ENCODE measurements at regions not wholly inside any gene's neighbourhood (a gene's known extent, or its start where the extent isn't known, plus 50 kb on each side); places are given as distances from the start of the nearest gene placed in this dataset.

GRCh38 chr3:135806317-135806716, 159.2 kb upstream of the PPP2R3A start:
- no peak for DNase-seq

DNA sequence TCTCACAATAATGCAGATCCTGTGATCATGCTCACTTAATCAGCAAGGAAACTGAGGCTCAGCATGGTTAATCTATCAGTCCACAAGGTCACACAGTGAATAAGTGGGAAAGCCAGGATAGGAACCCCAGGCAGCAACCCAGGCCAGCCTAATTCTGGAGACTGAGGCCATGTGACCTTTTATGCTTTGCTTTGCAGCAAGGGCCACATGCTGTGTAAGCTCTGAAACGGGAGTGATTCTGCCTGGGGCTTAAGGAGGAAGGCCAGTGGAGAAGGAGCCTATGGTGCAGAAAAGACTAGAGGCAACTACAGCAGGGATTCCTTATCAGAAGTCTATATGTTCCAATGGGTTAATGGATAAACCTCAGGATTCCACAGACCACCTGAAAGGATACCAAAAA, 157.6 kb upstream of the PPP2R3A start:
- no peak for DNase-seq

DNA sequence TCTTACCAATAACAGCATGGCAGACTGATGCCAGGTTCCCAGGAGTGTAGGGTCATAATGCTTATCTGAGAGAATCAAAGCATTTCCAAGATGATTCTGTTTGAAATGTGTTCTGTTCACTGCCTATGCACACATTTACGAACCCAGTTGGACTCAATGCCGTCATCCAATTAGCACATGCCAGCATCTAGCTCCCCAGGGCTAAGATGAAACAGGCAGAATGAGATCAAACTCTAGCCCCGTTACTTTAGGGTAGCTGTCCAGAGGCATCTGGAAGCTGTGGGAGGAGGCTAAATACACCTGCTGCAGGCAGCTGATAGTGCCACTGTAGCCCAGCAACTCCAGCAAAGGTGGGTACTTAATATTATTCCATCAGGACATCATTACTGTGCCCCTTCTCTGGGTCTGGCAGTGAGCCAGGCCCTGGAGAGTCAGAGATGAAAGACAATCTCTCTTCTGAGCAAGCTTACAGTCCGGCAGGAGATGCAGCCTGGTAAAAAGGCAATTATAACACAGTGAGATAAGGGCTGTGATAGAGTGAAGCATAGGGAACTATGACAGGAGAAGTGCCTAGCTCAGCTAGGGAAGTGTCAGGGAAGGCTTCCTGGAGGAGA, 156.4 kb upstream of the PPP2R3A start:
- DNase-seq, result no peak

DNA sequence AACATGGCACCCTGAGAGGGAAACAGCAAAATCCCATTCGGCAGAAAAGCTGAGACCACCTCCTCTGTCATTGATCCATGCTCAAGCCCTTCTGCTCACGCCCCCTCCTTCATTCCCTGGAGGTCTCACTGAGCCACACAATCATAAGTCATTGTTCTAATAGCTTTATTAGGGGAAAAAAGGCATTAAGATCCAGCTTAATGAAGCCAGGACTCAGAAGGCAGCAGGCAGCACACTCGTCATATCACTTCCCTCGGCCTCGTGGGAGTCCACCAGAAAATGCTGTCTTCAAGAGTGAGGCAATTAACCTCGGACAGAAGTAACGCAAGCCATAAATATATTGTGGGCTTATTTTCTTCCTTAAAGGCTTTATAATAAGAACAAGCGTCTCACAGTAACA, 153.9 kb upstream of the PPP2R3A start:
- DNase-seq, result no peak

DNA sequence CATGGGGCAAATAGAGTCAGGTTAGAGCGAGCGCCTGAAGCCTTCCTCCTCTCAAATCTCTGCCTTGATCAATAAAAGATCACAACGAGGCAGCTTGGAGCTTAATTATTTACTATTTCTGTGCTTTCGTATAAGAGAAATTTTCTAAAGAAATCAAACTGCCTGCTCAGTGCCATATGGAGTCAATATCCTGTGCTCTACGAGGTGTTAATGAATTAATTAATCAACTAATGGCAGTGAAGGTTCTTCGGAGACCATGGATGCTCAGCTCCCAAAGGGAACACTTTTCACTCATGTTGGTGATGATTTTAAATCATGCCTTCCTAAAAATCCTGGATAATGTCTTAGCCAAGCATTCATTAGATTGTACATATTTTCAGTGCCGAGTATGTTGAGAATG, 153.5 kb upstream of the PPP2R3A start:
- no peak for DNase-seq

- DNase-seq, result no peak
Observed at GRCh38 chr3:135834465-135834864, 131.1 kb upstream of the PPP2R3A start.

DNA sequence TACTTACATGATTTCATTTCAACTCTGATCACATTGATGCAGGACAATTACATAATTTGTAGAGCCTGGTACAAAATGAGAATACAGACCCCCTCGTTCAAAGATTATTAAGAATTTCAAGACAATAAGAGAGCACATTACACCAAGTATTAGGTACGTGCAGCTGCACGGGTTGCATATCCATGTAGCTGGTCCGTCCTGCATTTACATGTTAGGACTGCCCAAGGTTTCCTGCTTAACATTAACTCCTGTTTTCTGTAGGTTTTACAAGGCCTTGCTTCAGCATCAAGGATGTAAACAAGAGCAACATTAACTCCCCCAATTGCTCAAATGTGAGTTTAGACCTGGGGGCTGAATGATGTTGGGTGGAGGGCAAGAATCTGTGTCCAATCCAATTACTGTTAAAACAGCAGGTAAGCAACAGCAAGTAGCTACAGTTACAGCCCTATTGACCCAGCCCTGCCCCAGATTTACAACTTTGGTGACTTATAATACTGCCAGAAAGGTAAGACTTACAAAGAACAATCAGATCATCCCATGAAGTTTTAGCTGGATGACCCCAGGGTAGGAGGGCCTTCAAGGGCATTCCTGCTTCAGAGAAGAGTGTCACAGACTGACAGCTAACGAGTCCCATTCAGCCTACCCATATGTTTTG, 127.4 kb upstream of the PPP2R3A start:
- DNase-seq, result no peak

GRCh38 chr3:135840436-135840835, 125.1 kb upstream of the PPP2R3A start:
- DNase-seq, result no peak

- DNase-seq, result no peak
Observed at GRCh38 chr3:135844386-135844785, 121.1 kb upstream of the PPP2R3A start.

GRCh38 chr3:135848051-135848450, 117.5 kb upstream of the PPP2R3A start:
- no peak for DNase-seq

DNA sequence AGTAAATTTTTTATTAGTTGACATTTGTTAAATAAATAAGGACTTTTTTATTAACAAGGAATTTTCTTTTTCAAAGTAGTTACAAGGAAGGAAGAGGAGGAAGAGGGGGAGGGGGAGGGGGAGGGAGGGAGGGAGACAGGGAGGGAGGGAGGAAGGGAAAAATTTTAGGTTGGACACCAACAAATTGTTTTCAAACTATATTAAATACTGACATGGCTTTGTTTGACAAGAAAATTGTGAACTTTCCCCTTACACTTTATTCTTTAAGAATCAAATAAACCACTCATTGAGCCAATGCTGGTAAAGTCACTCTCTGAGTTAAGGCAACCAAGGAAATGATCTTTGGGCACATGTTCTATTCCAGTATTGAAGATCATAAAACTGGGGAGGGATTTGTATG, 115.7 kb upstream of the PPP2R3A start:
- no peak for DNase-seq

DNA sequence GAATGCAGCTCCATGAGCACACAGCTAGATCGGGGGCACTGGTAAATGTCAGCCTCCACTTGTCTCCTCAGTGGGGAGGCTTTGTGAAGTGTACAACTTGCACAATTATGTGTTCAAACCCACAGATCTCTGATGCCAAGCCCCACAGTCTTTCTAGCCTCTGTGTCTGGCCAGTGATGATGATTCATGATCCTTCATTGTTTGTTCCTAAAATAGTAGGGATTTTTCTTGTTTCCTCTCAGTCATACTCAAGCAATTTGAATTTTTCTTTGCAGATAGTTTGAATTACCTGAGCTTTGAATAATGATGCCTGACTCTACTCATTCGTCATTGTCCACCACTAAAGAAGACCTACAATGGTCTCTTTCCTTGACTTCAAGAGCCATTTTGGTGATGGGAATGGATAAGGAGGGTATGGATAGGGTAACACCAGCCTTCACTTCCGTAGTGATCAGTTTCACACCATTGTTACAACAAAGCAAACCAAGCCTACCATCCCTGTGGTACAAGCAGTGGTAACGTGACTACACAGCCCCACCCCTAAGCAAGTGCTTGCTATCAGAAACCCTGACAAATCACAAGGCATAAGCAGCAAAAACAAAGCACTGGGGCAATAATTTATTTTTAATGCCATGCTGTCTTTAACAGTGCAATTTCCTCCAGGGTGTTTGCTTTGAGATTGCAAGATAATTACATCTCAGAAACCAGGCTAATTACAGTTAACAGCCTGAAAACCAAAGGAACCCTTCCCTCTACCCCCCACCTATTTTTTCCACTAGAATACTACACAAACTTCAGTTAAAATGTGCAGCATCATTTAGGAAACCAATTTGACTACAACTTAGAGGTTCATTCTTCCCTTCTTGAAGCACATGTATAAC, 114.1 kb upstream of the PPP2R3A start:
- no peak for DNase-seq

DNA sequence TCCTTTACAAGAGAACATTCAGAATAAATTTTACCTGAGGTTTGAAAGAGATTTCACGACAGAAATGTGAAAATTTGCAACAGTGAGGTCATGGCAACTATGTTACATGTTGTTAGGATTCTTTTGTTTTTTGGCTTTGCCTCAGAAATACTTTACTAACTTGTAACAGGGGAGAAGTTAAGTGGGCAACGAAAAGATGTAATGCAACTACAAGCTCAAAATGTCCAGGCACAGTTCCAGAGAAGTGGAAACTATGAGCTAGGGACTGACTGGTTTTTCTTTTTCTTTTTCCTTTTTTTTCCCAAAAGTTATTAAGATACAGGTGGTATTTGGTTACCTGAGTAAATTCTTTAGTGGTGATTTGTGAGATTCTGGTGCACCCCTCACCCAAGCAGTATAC, 111.5 kb upstream of the PPP2R3A start:
- no peak for DNase-seq

DNA sequence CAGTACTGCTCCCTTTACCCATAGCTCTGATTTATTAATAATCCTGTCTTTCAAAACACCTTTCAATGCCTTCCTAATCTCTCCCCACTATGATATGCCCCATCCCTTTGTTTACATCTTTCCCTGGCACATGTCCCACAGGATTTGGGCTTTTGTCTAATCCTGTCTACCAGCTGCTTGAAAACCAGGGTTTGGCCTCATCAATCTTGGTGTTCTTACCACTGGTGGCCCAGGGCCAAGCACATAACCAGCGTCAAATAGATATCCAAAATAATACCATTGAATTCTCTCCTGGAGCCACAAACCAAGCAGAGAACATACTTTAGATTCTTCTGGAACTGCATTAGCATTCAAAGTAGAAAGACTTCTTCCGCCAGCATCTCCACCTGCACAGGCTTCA, 104.8 kb upstream of the PPP2R3A start:
- no peak for DNase-seq

DNA sequence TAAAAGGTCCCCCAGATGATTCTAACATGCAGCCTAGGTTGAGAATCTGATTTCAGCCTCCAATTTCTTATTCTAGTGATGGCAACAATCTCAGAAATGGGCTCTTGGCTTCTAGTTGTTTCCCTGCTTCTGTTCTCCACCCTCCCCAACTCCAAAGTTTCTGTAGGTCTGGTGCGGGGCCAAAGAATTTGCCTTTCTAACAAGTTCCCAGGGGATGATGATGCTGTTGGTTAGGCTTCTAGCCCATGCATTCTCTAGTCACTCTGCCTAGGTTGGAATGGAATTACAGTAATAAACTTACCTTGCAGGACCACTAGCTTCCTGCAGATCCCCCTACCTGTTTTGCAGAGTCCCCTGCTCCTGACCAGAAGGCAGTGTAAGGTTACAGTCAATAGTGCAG, 103.2 kb upstream of the PPP2R3A start:
- no peak for DNase-seq

DNA sequence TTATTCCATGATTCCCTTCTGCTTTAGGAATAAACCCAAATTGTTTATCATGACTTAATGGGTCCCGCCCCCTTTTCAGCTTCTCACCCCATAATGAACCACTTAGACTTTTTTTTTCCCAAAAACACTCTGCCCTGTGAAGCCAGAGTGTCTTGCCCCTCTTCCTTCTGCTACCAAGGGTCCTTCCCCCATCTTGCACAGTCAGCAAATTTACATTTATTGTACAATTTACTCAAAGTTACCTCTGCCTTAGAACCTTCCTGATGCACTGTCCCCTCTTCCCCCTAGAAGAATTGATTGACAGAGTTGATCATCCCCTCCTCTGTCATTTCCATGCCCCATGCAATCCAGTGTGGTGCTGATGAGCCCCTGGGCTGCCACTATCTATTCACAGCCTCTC, 101.5 kb upstream of the PPP2R3A start:
- DNase-seq, result no peak

DNA sequence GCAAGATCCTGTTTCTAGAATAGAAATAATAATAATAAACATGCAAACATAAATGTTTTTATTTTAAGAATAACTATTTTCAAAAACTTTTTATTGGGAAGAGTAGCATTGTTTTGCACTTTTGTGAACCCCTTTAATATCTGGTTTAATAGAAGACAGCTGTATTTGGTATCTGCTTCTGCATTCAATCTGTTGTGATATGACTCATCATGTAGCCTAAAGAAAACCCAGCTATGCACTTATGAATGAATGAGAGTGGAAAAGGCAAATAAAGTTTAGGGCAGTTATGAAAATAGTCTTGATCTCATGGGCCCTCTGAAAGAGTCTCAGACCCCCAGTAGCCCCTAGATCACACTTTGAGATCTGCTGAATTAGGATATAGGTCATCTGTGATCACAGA, 100.4 kb upstream of the PPP2R3A start:
- DNase-seq, result no peak

DNA sequence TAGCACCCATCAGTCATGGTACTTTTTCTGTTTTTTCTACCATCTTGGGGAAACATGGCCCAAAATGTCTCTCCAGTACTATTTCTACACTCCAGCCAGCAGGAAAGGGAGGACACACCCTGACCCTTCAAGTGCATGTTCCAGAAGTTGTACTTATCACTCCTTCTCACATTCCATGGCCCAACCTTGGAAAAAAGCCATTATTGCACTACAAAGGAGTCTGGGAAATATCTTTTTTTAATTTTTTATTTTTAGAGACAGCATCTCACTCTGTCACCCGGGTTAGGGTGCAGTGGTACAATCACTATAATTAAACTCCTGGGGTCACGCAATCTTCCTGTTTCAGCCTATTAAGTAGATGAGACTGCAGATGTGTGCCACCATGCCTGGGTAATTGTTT, 100.0 kb upstream of the PPP2R3A start:
- no peak for DNase-seq

GRCh38 chr3:135867911-135868310, 97.6 kb upstream of the PPP2R3A start:
- DNase-seq, result no peak

DNA sequence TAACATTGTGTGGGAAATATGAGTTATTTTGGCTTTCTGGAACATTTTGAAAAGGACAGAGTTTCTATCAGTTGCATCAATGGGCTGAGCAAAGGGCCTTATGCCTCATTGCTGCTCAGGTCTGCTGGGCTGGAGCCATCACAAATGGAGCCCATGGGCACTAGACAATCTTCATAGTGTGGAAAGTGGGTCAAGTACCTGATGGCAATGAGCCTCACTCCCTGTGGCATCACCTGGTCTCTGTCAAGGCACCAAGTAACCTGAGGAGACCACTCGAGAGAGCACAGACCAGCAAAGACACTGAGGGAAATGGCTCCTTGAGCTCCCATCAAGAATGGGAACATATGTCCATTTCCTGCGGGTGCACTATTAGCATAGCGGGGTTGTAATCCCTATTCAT, 96.7 kb upstream of the PPP2R3A start:
- no peak for DNase-seq

- DNase-seq, result no peak
Observed at GRCh38 chr3:135869439-135870105, 96.0 kb upstream of the PPP2R3A start.

DNA sequence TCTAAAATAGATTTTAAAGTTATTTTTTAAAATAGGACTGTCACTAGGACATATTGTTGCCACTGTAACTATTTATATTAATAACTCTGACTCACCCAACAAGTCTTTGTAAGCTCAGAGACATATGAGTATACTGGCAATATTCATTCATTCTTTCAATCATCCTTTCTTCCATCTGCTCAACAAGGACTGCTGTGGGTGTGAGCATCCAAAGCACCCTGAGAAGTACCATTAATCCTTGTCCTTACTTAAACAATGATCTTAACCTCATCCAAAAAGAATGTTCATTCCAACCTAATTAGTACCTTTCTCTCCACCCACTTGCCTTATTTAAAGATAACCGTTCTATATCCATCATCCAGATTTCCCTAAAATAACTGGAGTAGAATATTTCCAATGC, 94.2 kb upstream of the PPP2R3A start:
- no peak for DNase-seq

DNA sequence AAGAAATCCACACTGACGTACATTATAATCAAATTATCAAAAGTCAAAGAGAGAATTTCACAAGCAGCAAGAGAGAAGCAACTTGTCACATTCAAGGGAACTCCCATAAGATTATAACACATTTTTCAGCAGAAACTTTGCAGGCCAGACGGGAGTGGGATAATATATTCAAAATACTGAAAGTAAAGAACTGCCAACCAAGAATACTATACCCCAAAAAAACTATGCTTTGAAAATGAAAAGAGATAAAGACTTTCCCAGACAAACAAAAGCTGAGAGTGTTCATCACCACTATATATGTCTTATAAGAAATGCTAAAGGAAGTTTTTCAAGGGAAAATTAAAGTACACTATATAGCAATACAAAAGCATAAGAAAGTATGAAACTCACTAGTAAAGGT, 91.5 kb upstream of the PPP2R3A start:
- no peak for DNase-seq

DNA sequence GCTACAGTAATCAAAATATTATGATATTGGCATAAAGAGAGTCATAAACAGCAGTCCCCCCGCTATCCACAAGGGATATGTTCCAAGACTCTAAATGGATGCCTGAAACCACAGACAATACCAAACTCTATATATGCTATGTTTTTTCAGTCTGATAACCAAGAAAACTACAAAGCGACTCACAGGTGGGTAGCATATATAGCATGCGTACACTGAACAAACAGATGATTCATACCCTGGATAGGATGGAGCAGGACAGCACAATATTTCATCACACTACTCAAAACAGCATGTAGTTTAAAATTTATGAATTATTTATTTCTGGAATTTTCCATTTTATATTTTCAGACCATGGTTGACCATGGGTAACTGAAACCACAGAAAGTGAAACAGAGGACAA, 87.0 kb upstream of the PPP2R3A start:
- DNase-seq, result no peak

Data from activated CD4-positive, alpha-beta T cell treated with anti-CD3 and anti-CD28 coated beads, Interleukin-2, amount 50 U/mL, for 48 hours (primary cell).